HG03159 (cell line): ENCODE measurements at regions not wholly inside any gene's neighbourhood (a gene's known extent, or its start where the extent isn't known, plus 50 kb on each side); places are given as distances from the start of the nearest gene placed in this dataset.
"Not testable (repeated sequence)": the region's sequence is repeated elsewhere in the genome, so short reads cannot be mapped to it uniquely, and the experiment has no call there.

Experiments used
- ATAC-seq: cut with Tn5 transposase; IDR thresholded peaks from one replicate; pipeline ENCODE4 v1.9.1; 2021; ENCODE audit warnings: mild to moderate bottlenecking, moderate library complexity; ENCODE audit not compliant: unreplicated experiment

GRCh38 chr7:126178865-126179264 is 1073.9 kb downstream of the GRM8 start:
- ATAC-seq, result no peak

- no peak for ATAC-seq
Observed at GRCh38 chr7:126177782-126178181, 1075.0 kb downstream of the GRM8 start.

- ATAC-seq, result no peak
Observed at GRCh38 chr7:126166645-126167044, 1086.1 kb downstream of the GRM8 start.

GRCh38 chr7:126163647-126164046 is 1089.1 kb downstream of the GRM8 start:
- no peak for ATAC-seq

- ATAC-seq, result no peak
Observed at GRCh38 chr7:126157391-126157790, 1095.3 kb downstream of the GRM8 start.

GRCh38 chr7:126150278-126150958 is 1102.3 kb downstream of the GRM8 start:
- ATAC-seq, result no peak

GRCh38 chr7:126140858-126141466 is 1111.8 kb downstream of the GRM8 start:
- no peak for ATAC-seq

- ATAC-seq, result no peak
Observed at GRCh38 chr7:126119981-126120380, 1132.8 kb downstream of the GRM8 start.

GRCh38 chr7:126103582-126103981 is 1149.2 kb downstream of the GRM8 start:
- no peak for ATAC-seq

- no peak for ATAC-seq
Observed at GRCh38 chr7:126083014-126083413, 1153.4 kb upstream of the POT1 start.

GRCh38 chr7:126079581-126079980 is 1150.0 kb upstream of the POT1 start:
- no peak for ATAC-seq

GRCh38 chr7:126079151-126079550 is 1149.5 kb upstream of the POT1 start:
- ATAC-seq, result no peak

- no peak for ATAC-seq
Observed at GRCh38 chr7:126065766-126066165, 1136.1 kb upstream of the POT1 start.

- no peak for ATAC-seq
Observed at GRCh38 chr7:126057979-126058378, 1128.4 kb upstream of the POT1 start.

GRCh38 chr7:126056613-126057012 is 1127.0 kb upstream of the POT1 start:
- not testable (repeated sequence) for ATAC-seq

GRCh38 chr7:126052229-126052628 is 1122.6 kb upstream of the POT1 start:
- ATAC-seq, result no peak

- ATAC-seq, result no peak
Observed at GRCh38 chr7:126044662-126045061, 1115.0 kb upstream of the POT1 start.

GRCh38 chr7:126041472-126041871 is 1111.8 kb upstream of the POT1 start:
- no peak for ATAC-seq

GRCh38 chr7:126040114-126041045 is 1110.8 kb upstream of the POT1 start:
- ATAC-seq, result no peak

- ATAC-seq, result no peak
Observed at GRCh38 chr7:126026421-126027088, 1096.9 kb upstream of the POT1 start.

GRCh38 chr7:126022452-126022851 is 1092.8 kb upstream of the POT1 start:
- no peak for ATAC-seq
